Nucleus accumbens (tissue), 56 donors: ENCODE measurements at regions not wholly inside any gene's neighbourhood (a gene's known extent, or its start where the extent isn't known, plus 50 kb on each side); places are given as distances from the start of the nearest gene placed in this dataset.
"Not testable (repeated sequence)": the region's sequence is repeated elsewhere in the genome, so short reads cannot be mapped to it uniquely, and the experiment has no call there.

Experiments used
- DNase-seq, 56 donors: peaks; one replicate each; lab custom pipeline; 2025; lab: John Stamatoyannopoulos, UW

- no peak for DNase-seq
Measured at GRCh38 chr7:91559947-91560346, 295.7 kb downstream of the FZD1 start.

GRCh38 chr7:91564101-91564500 lies 299.9 kb downstream of the FZD1 start:
- no peak for DNase-seq

- no peak for DNase-seq
Measured at GRCh38 chr7:91564541-91564940, 300.3 kb downstream of the FZD1 start.

DNA sequence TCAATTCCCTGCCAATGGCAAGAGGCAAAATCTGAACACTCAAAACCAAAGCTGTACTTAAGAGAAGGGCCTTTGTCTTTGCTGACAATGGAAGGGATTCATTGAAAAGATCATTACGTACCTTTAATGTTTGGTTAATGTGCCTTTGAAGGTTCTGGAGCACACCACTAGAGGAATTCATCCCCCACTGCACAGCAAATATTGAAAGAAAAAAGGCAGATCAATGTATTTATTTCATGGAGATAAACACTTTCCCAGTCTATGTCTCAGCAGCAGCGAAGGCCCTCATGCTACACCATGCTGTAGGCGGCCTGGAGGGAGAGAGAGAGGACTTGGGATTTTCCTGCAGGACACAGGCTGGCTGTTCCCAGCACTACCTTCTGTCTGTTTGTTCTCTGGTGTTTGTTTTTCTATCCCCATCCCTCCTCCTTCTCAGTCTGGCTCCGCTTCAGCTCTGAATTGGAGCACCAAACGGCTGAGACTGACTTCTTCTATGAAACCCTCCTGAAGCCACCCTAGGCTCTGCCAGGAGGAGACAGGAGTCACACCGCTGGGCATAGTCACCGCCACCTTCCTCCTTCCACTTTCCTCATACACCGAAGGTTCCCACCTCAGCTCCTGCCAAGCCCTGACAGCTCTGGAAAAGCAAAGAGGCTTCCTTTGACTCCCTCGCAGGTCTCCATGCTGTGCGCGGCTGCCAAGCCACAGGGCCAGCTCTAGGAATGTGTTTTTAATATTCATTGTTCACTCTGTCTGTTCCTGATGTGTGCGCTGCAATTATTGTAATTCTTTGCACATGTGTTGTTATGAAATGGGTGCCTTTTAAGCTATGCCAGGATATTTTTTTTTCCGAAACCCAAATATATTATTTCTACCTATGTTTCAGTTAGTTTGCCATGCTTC lies 301.5 kb downstream of the FZD1 start:
- DNase-seq, result peak in 14 of 56 donors; percentile 3 to 31 (median 10)

DNA sequence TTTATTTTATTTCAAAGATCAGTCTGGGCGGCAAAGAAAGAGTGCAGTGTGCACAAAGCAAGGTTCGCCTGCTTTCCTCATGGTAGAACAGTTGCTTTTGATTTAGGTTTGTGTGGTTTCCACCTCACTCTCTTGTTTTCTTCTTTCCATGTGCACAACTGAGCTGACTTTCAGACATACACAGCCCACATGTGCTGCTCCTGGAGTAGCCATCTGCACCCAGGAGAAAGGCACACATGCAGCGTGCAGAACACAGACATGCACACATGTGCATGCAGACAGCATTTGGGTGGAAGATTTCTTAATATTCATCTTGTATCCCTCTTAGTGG lies 302.1 kb downstream of the FZD1 start:
- DNase-seq, result no peak

GRCh38 chr7:91567081-91568012 lies 303.1 kb downstream of the FZD1 start:
- DNase-seq, result peak in 17 of 56 donors; percentile 4 to 44 (median 22)

DNA sequence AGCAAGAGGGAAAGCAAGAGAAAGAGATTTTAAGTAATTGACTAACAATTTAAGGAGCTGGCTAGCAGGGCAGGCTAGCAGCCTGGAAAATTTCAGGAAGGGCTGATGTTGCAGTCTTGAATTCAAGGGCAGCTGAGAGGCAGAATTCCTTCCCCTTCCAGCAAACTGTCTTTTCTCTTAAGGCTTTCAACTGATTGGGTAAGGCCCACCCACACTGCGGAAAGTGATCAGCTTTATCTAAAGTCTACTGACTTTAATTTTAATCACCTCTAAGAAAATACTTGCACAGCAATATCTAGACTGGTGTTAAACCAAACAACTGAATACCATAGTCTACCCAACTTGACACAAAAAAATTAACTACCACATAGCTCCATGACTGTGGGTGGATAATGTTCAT lies 303.9 kb downstream of the FZD1 start:
- DNase-seq, result no peak

DNA sequence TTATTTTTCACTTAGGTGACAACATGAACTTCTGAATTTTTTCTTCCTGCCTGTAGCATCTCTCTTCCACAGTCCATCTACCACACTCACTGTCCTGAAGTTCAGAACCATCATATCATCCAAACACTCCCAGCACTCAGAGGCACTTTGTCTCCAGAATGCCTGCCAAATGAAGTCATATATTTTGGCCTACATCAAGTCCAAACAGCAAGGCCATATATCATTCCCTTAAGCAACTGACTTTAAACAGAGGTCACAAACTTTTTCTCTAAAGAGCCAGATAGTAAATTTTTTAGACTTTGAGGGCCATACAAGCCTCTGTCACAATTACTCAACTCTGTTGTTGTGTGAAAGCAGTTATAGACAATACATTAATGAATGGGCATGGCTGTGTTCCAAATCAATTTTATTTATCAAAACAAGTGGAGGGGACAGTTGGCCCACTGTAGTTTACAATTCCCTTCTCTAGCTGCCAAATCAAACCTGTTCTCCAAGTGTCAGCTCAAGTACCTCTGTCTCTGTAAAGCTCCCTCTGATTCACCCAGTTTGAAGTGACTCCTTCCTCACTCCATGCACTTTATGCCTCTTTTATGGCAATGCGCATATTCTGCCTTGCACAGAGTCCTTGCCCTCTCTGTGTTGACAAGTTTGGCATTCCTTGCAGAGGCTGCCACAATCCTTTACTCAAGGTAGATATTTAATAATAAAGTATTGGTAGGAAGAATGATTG lies 305.7 kb downstream of the FZD1 start:
- DNase-seq, result no peak

DNA sequence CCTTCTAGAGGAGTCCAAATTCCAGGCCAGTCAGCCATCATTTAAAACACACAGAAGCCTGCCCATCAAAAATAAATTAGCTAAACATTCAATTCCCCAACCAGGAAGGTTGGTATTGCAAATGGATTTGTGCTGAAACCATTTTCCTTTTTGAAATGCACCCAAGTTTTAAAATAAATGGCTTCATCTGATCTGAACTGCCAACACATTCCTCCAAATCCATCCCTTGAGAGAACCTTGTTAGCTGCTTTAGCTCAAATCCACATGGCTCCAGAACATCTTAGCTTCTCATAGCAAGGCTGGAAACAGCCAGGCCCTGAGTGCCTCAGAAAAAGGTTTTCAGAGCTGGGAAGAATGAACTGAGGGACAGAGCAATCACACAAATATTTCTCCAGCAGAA lies 306.3 kb downstream of the FZD1 start:
- DNase-seq, result no peak

GRCh38 chr7:91571601-91572000 lies 307.4 kb downstream of the FZD1 start:
- no peak for DNase-seq

- no peak for DNase-seq
Measured at GRCh38 chr7:91573405-91573804, 307.1 kb downstream of the MTERF1 start.

DNA sequence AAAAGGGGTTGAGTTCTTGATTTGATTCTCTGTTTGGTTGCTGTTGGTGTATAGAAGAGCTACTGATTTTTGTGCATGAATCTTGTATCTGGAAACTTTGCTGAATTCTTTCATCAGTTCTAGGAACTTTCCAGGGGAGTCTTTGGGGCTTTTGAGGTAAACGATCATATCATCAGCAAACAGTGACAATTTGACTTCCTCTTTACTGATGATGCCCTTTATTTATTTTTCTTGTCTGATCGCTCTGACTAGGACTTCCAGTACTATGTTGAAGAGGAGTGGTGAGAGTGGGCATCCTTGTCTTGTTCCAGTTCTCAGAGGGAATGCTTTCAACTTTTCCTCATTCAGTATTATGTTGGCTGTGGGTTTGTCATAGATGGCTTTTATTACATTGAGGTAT lies 304.0 kb downstream of the MTERF1 start:
- not testable (repeated sequence) for DNase-seq

- no peak for DNase-seq
Measured at GRCh38 chr7:91579837-91580236, 300.7 kb downstream of the MTERF1 start.

DNA sequence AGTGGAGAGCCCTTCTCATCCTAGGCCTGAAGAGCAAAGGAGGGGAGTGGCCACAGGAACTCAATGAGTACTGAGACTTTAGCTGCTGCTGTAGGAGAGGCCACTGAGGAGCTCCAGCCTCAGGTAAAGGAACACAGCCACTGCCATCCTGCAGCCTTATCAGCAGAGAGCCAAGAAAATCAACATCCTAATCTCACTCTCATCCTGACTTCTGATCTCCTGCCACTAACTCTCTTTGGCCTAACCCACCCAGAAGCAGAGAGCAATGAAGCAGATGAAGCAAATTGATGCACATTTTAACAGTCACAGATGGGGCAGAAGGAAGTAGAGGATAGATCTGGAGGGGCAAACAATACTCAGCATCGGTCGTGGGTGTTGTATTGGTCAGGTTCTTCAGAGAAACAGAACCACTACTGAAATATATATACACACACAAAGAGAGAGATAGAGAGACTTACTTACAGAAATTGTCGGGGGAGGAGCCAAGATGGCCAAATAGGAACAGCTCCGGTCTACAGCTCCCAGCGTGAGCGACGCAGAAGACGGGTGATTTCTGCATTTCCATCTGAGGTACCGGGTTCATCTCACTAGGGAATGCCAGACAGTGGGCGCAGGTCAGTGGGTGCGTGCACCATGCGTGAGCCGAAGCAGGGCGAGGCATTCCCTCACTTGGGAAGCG lies 297.6 kb downstream of the MTERF1 start:
- no peak for DNase-seq

DNA sequence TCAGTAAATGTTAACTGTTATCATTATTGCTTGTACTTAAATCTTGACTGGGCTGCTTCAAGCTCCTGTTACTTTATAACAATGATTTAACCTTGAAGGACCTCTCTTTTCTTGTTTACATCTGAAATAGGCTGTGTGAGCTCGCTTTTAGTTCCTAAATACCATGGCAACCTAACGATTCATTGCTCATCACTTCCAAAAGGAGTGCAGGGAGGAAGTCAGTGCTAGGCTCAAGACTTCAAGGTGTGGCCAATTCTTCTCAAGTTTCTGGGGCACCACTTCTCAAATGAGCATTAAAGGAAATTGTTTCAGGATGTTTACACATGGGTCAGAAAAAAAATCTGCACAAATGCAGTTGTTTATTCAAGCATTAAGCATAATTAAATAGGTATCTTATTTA lies 284.2 kb downstream of the MTERF1 start:
- DNase-seq, result no peak

GRCh38 chr7:91598791-91599190 lies 281.7 kb downstream of the MTERF1 start:
- DNase-seq, result no peak

DNA sequence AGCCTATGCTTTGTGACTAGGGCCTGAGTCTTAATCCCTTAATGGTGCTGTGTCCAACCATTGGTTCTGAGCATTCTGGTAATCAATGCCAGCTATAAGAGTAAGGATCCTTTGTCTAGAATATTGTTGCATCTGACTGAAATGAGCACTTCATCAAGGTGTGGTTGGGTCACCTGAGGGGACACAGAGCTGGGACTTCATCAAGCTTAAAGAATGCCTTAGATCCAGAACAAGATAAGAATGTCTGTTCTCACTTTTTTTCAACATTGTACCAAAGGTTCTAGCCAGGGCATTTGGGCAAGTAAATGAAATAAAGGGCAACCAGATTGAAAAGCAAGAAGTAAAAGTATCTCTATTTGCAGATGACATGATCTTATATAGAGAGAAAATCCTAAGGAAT lies 280.4 kb downstream of the MTERF1 start:
- no peak for DNase-seq

DNA sequence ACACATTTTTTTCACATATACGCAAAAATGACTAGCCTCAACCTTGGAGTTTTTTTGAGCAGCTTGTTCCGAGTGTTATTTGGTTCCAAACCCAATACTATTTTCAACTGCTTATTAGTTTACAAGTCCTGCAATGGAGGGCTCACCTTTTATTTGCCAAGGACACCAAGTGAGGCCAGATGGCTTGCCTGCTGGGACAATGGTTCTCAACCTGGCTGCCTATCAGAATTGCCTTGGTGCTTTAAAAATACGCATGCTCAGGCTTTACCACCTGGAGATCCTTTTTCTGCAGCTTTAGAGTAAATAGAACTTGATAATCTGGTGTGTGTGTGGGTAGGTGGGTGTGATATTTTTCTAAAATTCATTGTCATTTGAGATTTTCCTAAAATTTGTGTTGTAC lies 276.8 kb downstream of the MTERF1 start:
- DNase-seq, result no peak

GRCh38 chr7:91608606-91609005 lies 271.9 kb downstream of the MTERF1 start:
- DNase-seq, result no peak

GRCh38 chr7:91609525-91609924 lies 271.0 kb downstream of the MTERF1 start:
- DNase-seq, result no peak
